Endothelial cell of umbilical vein (primary cell): ENCODE measurements at regions not wholly inside any gene's neighbourhood (a gene's known extent, or its start where the extent isn't known, plus 50 kb on each side); places are given as distances from the start of the nearest gene placed in this dataset.

ENCODE experiments used
- BruUV-seq: library from RNA; stranded (reverse); fragments of 400-500 nt; replicated peaks from 2 replicates; lab custom pipeline; 2021; lab: Mats Ljungman, UMichigan
- CTCF ChIA-PET: fragments of 300-600, 350-600 bp; sonication (Branson Sonifier 250); formaldehyde crosslinking; loops from one replicate; lab custom pipeline; 2021; ENCODE audit warnings: antibody characterized with exemption, inconsistent platforms; lab: Charles Lee
- POLR2A ChIA-PET: fragments of 300-600, 350-600 bp; sonication (Branson Sonifier 250); formaldehyde crosslinking; loops from one replicate; lab custom pipeline; 2021; ENCODE audit warnings: antibody characterized with exemption, inconsistent platforms; lab: Charles Lee
- DNase-seq: peaks from one replicate; pipeline ENCODE4 v3.0.0-alpha.2; 2011; ENCODE audit warnings: low read depth, low spot score
- FAIRE-seq: peaks from 2 replicates; lab custom pipeline; 2011; peaks lifted over from hg19 to GRCh38; lab: Jason Lieb, UNC
- H2AFZ ChIP-seq: 2 replicates; pipeline ENCODE4 v1.6.0; 2012; ENCODE audit warnings: low read depth, low read length, control low read depth, inconsistent platforms
- H3K27ac ChIP-seq: 2 replicates; pipeline ENCODE4 v1.5.1; 2011; ENCODE audit warnings: low read depth, mild to moderate bottlenecking, control low read depth, low read length, moderate library complexity; ENCODE audit not compliant: insufficient read depth
- H3K27me3 ChIP-seq, 2 experiments: 2 replicates each; pipeline versions ENCODE4 v1.6.0 to v1.6.1; 2011; ENCODE audit warnings: low read length in 2 of 2, mixed read lengths in 1 of 2; ENCODE audit not compliant: control insufficient read depth in 2 of 2, insufficient read depth in 2 of 2
- H3K36me3 ChIP-seq, 2 experiments: 2 replicates in 1 of 2; 3 replicates in 1 of 2; pipeline ENCODE4 v1.5.1; 2011; ENCODE audit warnings: low read length in 2 of 2, mild to moderate bottlenecking in 1 of 2, moderate library complexity in 1 of 2; ENCODE audit not compliant: control insufficient read depth in 2 of 2, insufficient read depth in 2 of 2; ENCODE audit errors: extremely low read depth in 1 of 2
- H3K4me1 ChIP-seq: 3 replicates; pipeline ENCODE4 v1.5.1; 2011; ENCODE audit warnings: mild to moderate bottlenecking, low read length; ENCODE audit not compliant: control insufficient read depth, insufficient read depth; ENCODE audit errors: extremely low read depth
- H3K4me2 ChIP-seq: 2 replicates; pipeline ENCODE4 v1.6.1; 2011; ENCODE audit warnings: low read length, control low read depth, mixed read lengths; ENCODE audit not compliant: insufficient read depth
- H3K4me3 ChIP-seq, 3 experiments: fragments of 200-600 bp in 1 of 3; sonication (generic), shearing (Covaris generic) in 1 of 3; replicated peaks in 1 of 3; 2 replicates each; pipeline ENCODE4 v1.5.1; 2011 to 2016; ENCODE audit warnings: control low read depth in 3 of 3, low read length in 3 of 3, mild to moderate bottlenecking in 2 of 3, inconsistent platforms in 1 of 3, low read depth in 1 of 3, moderate library complexity in 1 of 3; ENCODE audit not compliant: insufficient read depth in 1 of 3
- H3K79me2 ChIP-seq: 2 replicates; pipeline ENCODE4 v1.6.0; 2012; ENCODE audit warnings: low read length, inconsistent platforms; ENCODE audit not compliant: control insufficient read depth, insufficient read depth
- H3K9ac ChIP-seq: replicated peaks from 2 replicates; pipeline ENCODE3; 2011; ENCODE audit warnings: low read length, control low read depth; ENCODE audit not compliant: insufficient read depth; ENCODE audit errors: extremely low read depth
- H3K9me1 ChIP-seq: replicated peaks from 3 replicates; pipeline ENCODE4 v1.6.0; 2011; ENCODE audit warnings: mild to moderate bottlenecking, low read length; ENCODE audit not compliant: control insufficient read depth, insufficient read depth; ENCODE audit errors: extremely low read depth
- H3K9me3 ChIP-seq: replicated peaks from 2 replicates; pipeline ENCODE4 v1.5.1; 2012; ENCODE audit warnings: low read length, inconsistent platforms; ENCODE audit not compliant: control insufficient read depth, insufficient read depth
- H4K20me1 ChIP-seq: replicated peaks from 2 replicates; pipeline ENCODE3; 2011; ENCODE audit warnings: mild to moderate bottlenecking, low read length; ENCODE audit not compliant: control insufficient read depth, insufficient read depth; ENCODE audit errors: extremely low read depth
- CTCF ChIP-seq, 2 donors: IDR thresholded peaks; 1 replicate in 1 of 2; 2 replicates in 1 of 2; pipeline ENCODE4 v1.5.1; 2011; ENCODE audit warnings: low read length in 2 of 2, mild to moderate bottlenecking in 2 of 2, moderate library complexity in 2 of 2, control low read depth in 1 of 2, inconsistent platforms in 1 of 2, low read depth in 1 of 2; ENCODE audit not compliant: insufficient read depth in 1 of 2; ENCODE audit errors: extremely low read depth in 1 of 2
- EZH2 ChIP-seq: IDR thresholded peaks from 2 replicates; pipeline ENCODE4 v1.6.1; 2012; ENCODE audit warnings: borderline replicate concordance, low read depth, mild to moderate bottlenecking, moderate library complexity, low read length, inconsistent platforms; ENCODE audit not compliant: severe bottlenecking
- FOS ChIP-seq: IDR thresholded peaks from 2 replicates; pipeline ENCODE4 v1.6.1; 2011; ENCODE audit warnings: mild to moderate bottlenecking, low read length, moderate library complexity, borderline replicate concordance; ENCODE audit not compliant: insufficient read depth
- GATA2 ChIP-seq: IDR thresholded peaks from 2 replicates; pipeline ENCODE4 v1.7.0; 2011; ENCODE audit warnings: low read depth, mild to moderate bottlenecking, moderate library complexity, mixed read lengths, low read length; ENCODE audit not compliant: insufficient read length, insufficient read depth
- JUN ChIP-seq: IDR thresholded peaks from 2 replicates; pipeline ENCODE4 v1.6.1; 2011; ENCODE audit warnings: borderline replicate concordance, low read depth; ENCODE audit not compliant: insufficient read length, insufficient read depth
- MAX ChIP-seq: IDR thresholded peaks from 2 replicates; pipeline ENCODE4 v1.6.1; 2011; ENCODE audit not compliant: insufficient read depth, insufficient read length
- MYC ChIP-seq: IDR thresholded peaks from one replicate; pipeline ENCODE4 v1.6.1; 2011; ENCODE audit warnings: mild to moderate bottlenecking, low read depth, low read length
- POLR2A ChIP-seq: IDR thresholded peaks from 2 replicates; pipeline ENCODE4 v1.6.1; 2012; ENCODE audit warnings: low read depth, mild to moderate bottlenecking, control low read depth, low read length
- POLR2AphosphoS5 ChIP-seq: IDR thresholded peaks from 2 replicates; pipeline ENCODE4 v1.6.1; 2012; ENCODE audit warnings: low read depth, mild to moderate bottlenecking, control low read depth, low read length, moderate library complexity; ENCODE audit not compliant: insufficient read depth
- dilution Hi-C: fragments of 300-500 bp; cut with MboI; formaldehyde crosslinking; loops from one replicate; pipeline ENCODE4 v1.15.0; 2019; ENCODE audit warnings: low sequenced_read_pairs; ENCODE audit not compliant: extremely low pct_ligation_motif_present
- intact Hi-C: fragments of 100-400 bp; cut with micrococcal nuclease; formaldehyde crosslinking; loops from one replicate; pipeline ENCODE4 v1.10.0; 2022

GRCh38 chr6:145138469-145139139 lies 596.7 kb downstream of the EPM2A start:
- Histone ChIP-seq H3K9me3 (no peaks in the 10 kb centered on the region), H3K9ac (no peak overlapping the region), H4K20me1 (no peaks in the 10 kb centered on the region), H3K79me2 (no peaks in the 10 kb centered on the region), H3K4me3 (no peak overlapping the region), H3K4me2 (no peak overlapping the region), H3K4me1 (no peaks in the 10 kb centered on the region), H3K27ac (no peak overlapping the region), H3K27me3 (no peaks in the 10 kb centered on the region), H2AFZ (no peak overlapping the region), H3K9me1 (no peaks in the 10 kb centered on the region), H3K36me3 (no peaks in the 10 kb centered on the region)
- CTCF ChIA-PET, result interaction anchor here (1.5 to 2.3 kb wide), 4 partner anchors 63 to 553 kb away, joined by 3 to 28 read pairs (median 6); no protein-coding TSS in a partner anchor
- TF ChIP-seq POLR2A, result no peak
- TF ChIP-seq MYC, result no peak
- no peak for TF ChIP-seq CTCF (IDR thresholded peaks at IDR 0.05; ENCODE audit: extremely low read depth in 1 of 2, insufficient read depth in 1 of 2, low read depth in 1 of 2, low read length in 2 of 2)
- TF ChIP-seq POLR2AphosphoS5, result no peak
- TF ChIP-seq EZH2, result no peak
- no peak for TF ChIP-seq FOS
- TF ChIP-seq MAX, result no peak
- no peak for TF ChIP-seq JUN
- no peak for TF ChIP-seq GATA2
- POLR2A ChIA-PET, result no interaction called here
- FAIRE-seq, result no peak
- DNase-seq, result no peak
- intact Hi-C loops, result loop anchor here (10.0 kb wide), 1 partner anchor 554 kb away; no protein-coding TSS in a partner anchor
- BruUV-seq, result no TSS peak
- dilution Hi-C loops, result no loop called here
